Ovary (tissue), 3 donors: ENCODE measurements at regions not wholly inside any gene's neighbourhood (a gene's known extent, or its start where the extent isn't known, plus 50 kb on each side); places are given as distances from the start of the nearest gene placed in this dataset.

Experiments used
- CTCF ChIP-seq, 3 donors: fragments of 450-650 bp in 2 of 3; fragments of 200-600 bp in 1 of 3; IDR thresholded peaks; one replicate each; pipeline versions ENCODE4 v1.5.1 to v1.8.0; 2016 to 2022; ENCODE audit warnings: antibody characterized with exemption in 3 of 3, mild to moderate bottlenecking in 1 of 3
- POLR2A ChIP-seq: fragments of 450-650 bp; IDR thresholded peaks from one replicate; pipeline ENCODE4 v1.6.1; 2017; ENCODE audit warnings: antibody characterized with exemption, mild to moderate bottlenecking, moderate library complexity
- donor health status: DM: no; HTN: no; CAD: no.

DNA sequence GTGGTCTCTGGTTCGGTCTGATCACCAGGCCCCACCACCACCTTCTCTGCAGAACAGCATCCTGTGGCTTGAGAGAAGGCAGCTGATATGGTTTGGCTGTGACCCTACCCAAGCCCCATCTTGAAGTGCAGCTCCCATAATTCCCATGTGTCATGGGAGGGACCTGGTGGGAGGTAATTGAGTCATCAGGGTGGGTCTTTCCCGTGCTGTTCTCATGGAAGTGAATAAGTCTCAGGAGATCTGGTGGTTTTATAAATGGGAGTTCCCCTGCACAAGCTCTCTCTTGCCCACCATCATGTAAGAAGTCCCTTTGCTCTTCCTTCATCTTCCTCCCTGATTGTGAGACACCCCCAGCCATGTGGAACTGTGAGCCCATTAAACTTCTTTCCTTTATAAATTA lies 352.3 kb upstream of the CDH5 start:
- TF ChIP-seq CTCF (IDR thresholded peaks at IDR 0.05) (no peak), POLR2A (no peak)
